ENCODE measurements at regions not wholly inside any gene's neighbourhood (a gene's known extent, or its start where the extent isn't known, plus 50 kb on each side); places are given as distances from the start of the nearest gene placed in this dataset.

DNA sequence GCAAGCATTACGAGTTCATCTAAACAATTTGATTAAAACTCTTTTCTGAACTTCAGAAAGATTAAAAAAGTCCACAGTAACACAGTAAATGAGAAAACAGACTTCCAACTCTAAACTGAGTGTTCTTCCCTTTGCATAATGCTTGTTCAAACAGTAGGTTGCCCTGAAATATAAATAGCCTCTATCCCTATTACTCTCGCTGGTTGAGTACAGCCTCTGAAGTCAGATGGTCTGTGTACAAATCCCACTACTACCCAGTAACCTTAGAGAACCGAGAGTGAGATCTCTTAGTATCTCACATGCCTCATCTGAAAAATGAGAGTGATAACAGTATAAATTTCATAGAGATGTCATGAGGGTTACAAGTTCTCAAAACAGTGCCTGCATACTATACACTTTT lies 591.6 kb downstream of the CAAP1 start (continued):
- TF ChIP-seq, protein P1, sequence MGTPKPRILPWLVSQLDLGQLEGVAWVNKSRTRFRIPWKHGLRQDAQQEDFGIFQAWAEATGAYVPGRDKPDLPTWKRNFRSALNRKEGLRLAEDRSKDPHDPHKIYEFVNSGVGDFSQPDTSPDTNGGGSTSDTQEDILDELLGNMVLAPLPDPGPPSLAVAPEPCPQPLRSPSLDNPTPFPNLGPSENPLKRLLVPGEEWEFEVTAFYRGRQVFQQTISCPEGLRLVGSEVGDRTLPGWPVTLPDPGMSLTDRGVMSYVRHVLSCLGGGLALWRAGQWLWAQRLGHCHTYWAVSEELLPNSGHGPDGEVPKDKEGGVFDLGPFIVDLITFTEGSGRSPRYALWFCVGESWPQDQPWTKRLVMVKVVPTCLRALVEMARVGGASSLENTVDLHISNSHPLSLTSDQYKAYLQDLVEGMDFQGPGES (IDR thresholded peaks at IDR 0.05; ENCODE audit: low read depth, low read length): no peak
- TF ChIP-seq POLR2AphosphoS5 (IDR thresholded peaks at IDR 0.05; ENCODE audit: low read depth, low read length) (no peak), MAX (IDR thresholded peaks at IDR 0.05; ENCODE audit: low read depth) (no peak), CTCF (IDR thresholded peaks at IDR 0.05) (no peak)

DNA sequence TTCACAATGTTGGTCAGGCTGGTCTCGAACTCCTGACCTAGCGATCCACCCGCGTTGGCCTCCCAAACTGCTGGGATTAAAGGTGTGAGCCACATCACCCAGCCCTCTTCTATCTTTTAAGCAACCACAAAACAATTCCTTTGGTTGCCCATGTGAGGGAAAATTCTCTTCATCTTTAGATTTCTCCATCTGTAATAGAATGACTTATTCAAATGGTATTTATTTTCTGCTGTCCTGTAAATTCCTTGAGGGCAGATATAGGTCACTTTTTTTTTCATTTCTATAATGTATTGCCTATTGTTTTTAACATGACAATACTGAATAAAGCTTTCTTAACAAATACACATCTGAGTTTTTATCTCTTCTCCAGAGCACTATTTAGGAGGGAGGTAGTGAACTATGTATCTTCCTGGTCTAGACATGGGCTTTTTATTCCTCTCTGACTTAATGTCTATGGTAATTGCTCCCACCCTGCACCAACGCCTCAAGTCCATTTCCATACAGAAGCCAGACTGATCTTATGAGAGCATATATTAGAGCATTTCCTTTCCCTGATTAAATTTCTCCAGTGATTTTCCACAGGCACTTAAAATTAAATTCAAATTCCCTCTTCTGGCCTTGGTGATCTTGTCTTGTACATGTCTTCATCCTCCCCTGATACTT lies 595.6 kb downstream of the CAAP1 start:
- CTCF ChIA-PET: interaction anchor here (1.0 to 1.1 kb wide), 2 partner anchors 11 to 30 kb away, joined by 3 to 4 read pairs; no protein-coding TSS in a partner anchor
- H2AFZ ChIP-seq (ENCODE audit: low read depth): no peak overlapping the region
- H3K36me3 ChIP-seq (replicated peaks in 1 of 2; ENCODE audit: control insufficient read depth in 1 of 2, insufficient read depth in 2 of 2, low read length in 1 of 2): no peaks in the 10 kb centered on the region
- no peaks in the 10 kb centered on the region for H4K20me1 ChIP-seq (ENCODE audit: insufficient read depth)
- H3K27ac ChIP-seq (ENCODE audit: low read depth in 2 of 2, low read length in 1 of 2): no peak overlapping the region; a peak in 1 of 4 replicates
- no peak overlapping the region for H3K9ac ChIP-seq
- no peaks in the 10 kb centered on the region for H3K79me2 ChIP-seq (ENCODE audit: insufficient read depth)
- no peak overlapping the region for H3K4me3 ChIP-seq (ENCODE audit: low read depth in 2 of 2, low read length in 1 of 2)
- TF ChIP-seq RFX5 (IDR thresholded peaks at IDR 0.05; ENCODE audit: low read length) (no peak), TCF12 (IDR thresholded peaks at IDR 0.05) (peak; percentile 45), POLR2AphosphoS5 (IDR thresholded peaks at IDR 0.05; ENCODE audit: low read depth, low read length) (no peak), RXRA (IDR thresholded peaks at IDR 0.05; ENCODE audit: borderline replicate concordance, low read depth) (peak; percentile 54; the same call in 1 of the 2 replicates), TEAD4 (IDR thresholded peaks at IDR 0.05; ENCODE audit: borderline replicate concordance, insufficient read depth) (peak; percentile 70; the same call in 1 of the 2 replicates), FOSL2 (IDR thresholded peaks at IDR 0.05; ENCODE audit: borderline replicate concordance, low read depth) (peak; percentile 24; the same call in 1 of the 2 replicates), TAF1 (IDR thresholded peaks at IDR 0.05; ENCODE audit: borderline replicate concordance, low read depth, low read length) (no peak), JUND (IDR thresholded peaks at IDR 0.05) (peak; percentile 22; the same call in 1 of the 2 replicates)
- TF ChIP-seq, protein P2, sequence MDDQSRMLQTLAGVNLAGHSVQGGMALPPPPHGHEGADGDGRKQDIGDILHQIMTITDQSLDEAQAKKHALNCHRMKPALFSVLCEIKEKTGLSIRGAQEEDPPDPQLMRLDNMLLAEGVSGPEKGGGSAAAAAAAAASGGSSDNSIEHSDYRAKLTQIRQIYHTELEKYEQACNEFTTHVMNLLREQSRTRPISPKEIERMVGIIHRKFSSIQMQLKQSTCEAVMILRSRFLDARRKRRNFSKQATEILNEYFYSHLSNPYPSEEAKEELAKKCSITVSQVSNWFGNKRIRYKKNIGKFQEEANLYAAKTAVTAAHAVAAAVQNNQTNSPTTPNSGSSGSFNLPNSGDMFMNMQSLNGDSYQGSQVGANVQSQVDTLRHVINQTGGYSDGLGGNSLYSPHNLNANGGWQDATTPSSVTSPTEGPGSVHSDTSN (IDR thresholded peaks at IDR 0.05): peak; percentile 18; the same call in 1 of the 2 replicates
- H3K9me2 ChIP-seq: no peaks in the 10 kb centered on the region
- peaks cover 8% of the 10 kb centered on the region for H3F3A ChIP-seq (replicated peaks; ENCODE audit: insufficient read depth)
- H3K4me2 ChIP-seq: no peak overlapping the region
- peaks cover 0 to 20% of the 10 kb centered on the region in 2 experiments; a peak in 2 of 4 replicates for H3K4me1 ChIP-seq (ENCODE audit: control insufficient read depth in 1 of 2, insufficient read depth in 2 of 2, low read depth in 1 of 2, low read length in 1 of 2)
- DNase-seq: no peak
- 89% methylated on average over 4 of the region's 5 CpGs for WGBS (ENCODE audit: low lambda C conversion rate)
- H3K27me3 ChIP-seq (ENCODE audit: insufficient read depth): no peaks in the 10 kb centered on the region
- POLR2A ChIA-PET: no interaction called here
- no peaks in the 10 kb centered on the region for H3K9me3 ChIP-seq

Measured in SK-N-SH (cell line).